ENCODE measurements at regions not wholly inside any gene's neighbourhood (a gene's known extent, or its start where the extent isn't known, plus 50 kb on each side); places are given as distances from the start of the nearest gene placed in this dataset.
A peak's percentile ranks its signal among the peaks of the same experiment; 100 is the strongest.

DNA sequence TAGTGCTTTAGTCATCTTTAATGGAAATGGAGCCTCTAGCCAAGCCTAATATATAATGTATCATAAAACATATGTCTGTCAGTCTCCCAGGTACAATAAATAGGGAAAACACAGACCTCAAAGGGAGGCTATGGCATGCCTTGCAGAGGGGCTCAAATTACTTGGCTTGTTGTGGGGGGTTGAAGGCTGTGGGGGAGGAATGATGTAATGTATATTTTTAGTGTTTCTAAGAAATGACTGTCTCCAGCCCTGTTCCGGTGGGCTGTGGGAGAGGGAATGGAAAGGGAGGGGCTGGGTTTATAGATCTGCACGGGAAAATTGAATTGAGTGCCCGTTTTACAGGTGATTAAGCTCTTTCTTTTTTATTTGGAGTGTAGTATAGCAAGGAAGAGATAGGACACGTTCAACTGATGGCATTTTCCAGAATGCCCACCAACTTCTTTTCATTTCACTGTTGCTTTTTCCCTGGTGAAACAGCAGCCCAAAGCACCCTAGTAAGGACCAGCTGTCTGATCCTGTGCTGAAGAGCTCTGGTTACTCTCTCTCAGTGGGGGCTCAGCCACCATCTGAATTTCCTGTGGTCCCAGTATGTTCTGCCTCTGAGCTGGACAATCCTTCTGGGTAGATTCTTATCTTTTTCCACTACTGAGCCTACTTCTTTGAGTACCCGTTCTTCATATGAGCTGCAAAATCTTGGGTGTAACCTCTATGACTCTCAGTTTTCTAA, 220.7 kb upstream of the CASK start:
- Mint-ChIP-seq H3K36me3 (peaks cover 9% of the 10 kb centered on the region), H3K27me3 (peaks cover 1 to 21% of the 10 kb centered on the region in 2 donors), H3K4me1 (no peaks in the 10 kb centered on the region), H3K27ac (no peak overlapping the region), H3K9me3 (peaks cover 7 to 9% (median 9%) of the 10 kb centered on the region in 3 donors), H3K4me3 (no peak overlapping the region)
- ATAC-seq (replicated peaks in 1 of 4) (no peak), DNase-seq (no peak)
- POLR2A ChIA-PET: no interaction called here
- no CpG with 5 or more reads among the region's 5 CpGs for WGBS (ENCODE audit: insufficient coverage)
- Histone ChIP-seq H3K27ac (ENCODE audit: low read length) (no peak overlapping the region), H3K27me3 (replicated peaks in 1 of 2; ENCODE audit: control insufficient read depth in 2 of 2, extremely low read depth in 1 of 2, insufficient read depth in 2 of 2, low read length in 1 of 2) (no peaks in the 10 kb centered on the region), H3K4me3 (ENCODE audit: control insufficient read depth in 1 of 2, extremely low read depth in 1 of 2, low read length in 1 of 2) (no peak overlapping the region), H3K9me3 (no peaks in the 10 kb centered on the region), H3K4me1 (ENCODE audit: control insufficient read depth in 1 of 2, extremely low read depth in 1 of 2, insufficient read depth in 2 of 2, low read length in 2 of 2) (no peaks in the 10 kb centered on the region), H3K36me3 (ENCODE audit: control insufficient read depth in 2 of 2, extremely low read depth in 1 of 2, insufficient read depth in 1 of 2, low read length in 1 of 2) (no peaks in the 10 kb centered on the region)
- CTCF ChIA-PET: no interaction called here

DNA sequence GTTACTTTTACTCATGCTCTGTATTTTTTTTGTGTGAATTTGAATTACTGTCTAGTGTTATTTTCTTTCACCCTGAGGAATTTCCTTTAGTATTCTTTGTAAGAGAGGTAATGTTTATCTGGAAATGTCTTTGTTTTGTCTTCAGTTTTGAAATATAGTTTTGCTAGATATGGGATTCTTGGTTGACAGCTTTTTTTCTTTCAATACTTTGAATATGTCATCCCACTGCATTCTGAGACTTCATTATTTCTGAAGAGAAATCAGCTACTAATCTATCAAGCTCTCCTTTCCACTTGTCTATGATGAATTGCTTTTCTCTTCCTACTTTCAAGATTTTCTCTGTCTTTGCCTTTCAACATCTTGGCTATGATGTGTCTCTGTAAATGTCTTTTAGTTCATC, 217.0 kb upstream of the CASK start:
- ATAC-seq (replicated peaks in 1 of 4) (no peak), DNase-seq (no peak)
- no peak overlapping the region for H3K4me3 ChIP-seq (ENCODE audit: control insufficient read depth in 1 of 2, extremely low read depth in 1 of 2, low read length in 1 of 2)
- no peak overlapping the region for H3K27ac Mint-ChIP-seq
- peaks cover 1 to 21% of the 10 kb centered on the region in 2 donors for H3K27me3 Mint-ChIP-seq
- POLR2A ChIA-PET: no interaction called here
- H3K4me1 Mint-ChIP-seq: no peaks in the 10 kb centered on the region
- CTCF ChIA-PET: no interaction called here
- peaks cover 15 to 23% (median 17%) of the 10 kb centered on the region in 3 donors for H3K9me3 Mint-ChIP-seq
- no peaks in the 10 kb centered on the region for H3K27me3 ChIP-seq (replicated peaks in 1 of 2; ENCODE audit: control insufficient read depth in 2 of 2, extremely low read depth in 1 of 2, insufficient read depth in 2 of 2, low read length in 1 of 2)
- H3K36me3 Mint-ChIP-seq: peaks cover 9% of the 10 kb centered on the region
- H3K9me3 ChIP-seq: no peaks in the 10 kb centered on the region
- H3K27ac ChIP-seq (ENCODE audit: low read length): no peak overlapping the region
- H3K36me3 ChIP-seq (ENCODE audit: control insufficient read depth in 2 of 2, extremely low read depth in 1 of 2, insufficient read depth in 1 of 2, low read length in 1 of 2): no peaks in the 10 kb centered on the region
- no peaks in the 10 kb centered on the region for H3K4me1 ChIP-seq (ENCODE audit: control insufficient read depth in 1 of 2, extremely low read depth in 1 of 2, insufficient read depth in 2 of 2, low read length in 2 of 2)
- no peak overlapping the region for H3K4me3 Mint-ChIP-seq

DNA sequence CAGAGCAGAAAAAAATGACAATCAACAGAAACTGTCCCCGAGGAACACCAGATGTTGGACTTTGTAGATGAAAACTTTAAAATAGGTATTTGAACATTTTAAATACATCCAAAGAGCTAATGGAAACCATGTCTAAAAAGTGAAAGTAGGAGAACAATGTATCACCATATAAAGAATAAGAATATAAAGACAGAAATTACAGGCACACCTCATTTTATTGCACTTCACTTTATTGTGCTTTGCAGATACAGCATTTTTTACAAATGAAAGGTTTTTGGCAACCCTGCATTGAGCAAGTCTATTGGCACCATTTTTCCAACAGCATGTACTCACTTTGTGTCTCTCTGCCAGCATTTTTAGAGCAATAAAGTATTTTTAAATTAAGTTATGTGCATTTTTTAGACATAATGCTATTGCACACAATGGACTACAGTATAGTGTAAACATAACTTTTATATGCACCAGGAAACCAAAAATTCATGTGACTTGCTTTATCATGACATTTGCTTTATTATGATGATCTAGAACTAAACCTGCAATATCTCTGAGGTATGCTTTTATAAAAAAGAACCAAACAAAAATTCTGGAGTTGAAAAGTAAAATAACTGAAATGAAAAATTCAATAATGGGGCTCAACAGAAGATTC, 212.4 kb upstream of the CASK start:
- peaks cover 11 to 19% (median 13%) of the 10 kb centered on the region in 3 donors for H3K9me3 Mint-ChIP-seq

DNA sequence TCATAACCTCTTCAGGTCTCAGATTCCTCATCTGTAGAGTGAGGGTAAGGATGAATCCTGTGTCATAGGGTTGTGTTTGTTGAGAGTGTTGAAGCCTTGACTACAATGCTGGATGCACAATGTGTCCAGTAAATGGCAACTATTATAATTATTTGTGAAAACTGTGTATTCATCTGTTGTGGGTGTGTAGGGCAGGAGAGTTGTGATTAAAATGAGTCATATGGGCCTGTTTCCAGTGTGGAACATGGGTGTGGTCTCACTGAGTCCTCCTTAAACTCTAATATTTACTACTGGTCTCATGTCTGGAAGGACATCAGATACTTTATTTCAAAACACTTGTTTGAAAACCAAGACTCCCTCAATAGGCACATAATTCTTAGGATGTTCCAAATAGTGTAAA, 208.5 kb upstream of the CASK start:
- peaks cover 0 to 8% (median 4%) of the 10 kb centered on the region in 3 donors for H3K9me3 Mint-ChIP-seq
- peaks cover 0 to 7% of the 10 kb centered on the region in 2 donors for H3K27me3 Mint-ChIP-seq
- Histone ChIP-seq H3K4me1 (ENCODE audit: control insufficient read depth in 1 of 2, extremely low read depth in 1 of 2, insufficient read depth in 2 of 2, low read length in 2 of 2) (peaks cover 0 to 7% of the 10 kb centered on the region in 2 experiments), H3K27me3 (replicated peaks in 1 of 2; ENCODE audit: control insufficient read depth in 2 of 2, extremely low read depth in 1 of 2, insufficient read depth in 2 of 2, low read length in 1 of 2) (no peaks in the 10 kb centered on the region), H3K36me3 (ENCODE audit: control insufficient read depth in 2 of 2, extremely low read depth in 1 of 2, insufficient read depth in 1 of 2, low read length in 1 of 2) (no peaks in the 10 kb centered on the region), H3K9me3 (no peaks in the 10 kb centered on the region), H3K27ac (ENCODE audit: low read length) (no peak overlapping the region), H3K4me3 (ENCODE audit: control insufficient read depth in 1 of 2, extremely low read depth in 1 of 2, low read length in 1 of 2) (no peak overlapping the region)
- POLR2A ChIA-PET: no interaction called here
- CTCF ChIA-PET: no interaction called here
- no peak overlapping the region for H3K4me3 Mint-ChIP-seq
- H3K4me1 Mint-ChIP-seq: peaks cover 33 to 49% (median 48%) of the 10 kb centered on the region in 3 donors
- DNase-seq (no peak), ATAC-seq (replicated peaks in 1 of 4) (no peak)
- no peaks in the 10 kb centered on the region for H3K36me3 Mint-ChIP-seq
- no peak overlapping the region for H3K27ac Mint-ChIP-seq

More for the DNA sequence above, 212.4 kb upstream of the CASK start:
- no CpG with 5 or more reads among the region's 1 CpG for WGBS (ENCODE audit: insufficient coverage)
- Mint-ChIP-seq H3K4me3 (no peak overlapping the region), H3K36me3 (peaks cover 3% of the 10 kb centered on the region), H3K27me3 (peaks cover 0 to 4% of the 10 kb centered on the region in 2 donors), H3K27ac (no peak overlapping the region), H3K4me1 (peaks cover 3 to 14% (median 12%) of the 10 kb centered on the region in 3 donors)
- Histone ChIP-seq H3K27ac (ENCODE audit: low read length) (no peak overlapping the region), H3K27me3 (replicated peaks in 1 of 2; ENCODE audit: control insufficient read depth in 2 of 2, extremely low read depth in 1 of 2, insufficient read depth in 2 of 2, low read length in 1 of 2) (no peaks in the 10 kb centered on the region), H3K4me1 (ENCODE audit: control insufficient read depth in 1 of 2, extremely low read depth in 1 of 2, insufficient read depth in 2 of 2, low read length in 2 of 2) (no peaks in the 10 kb centered on the region), H3K4me3 (ENCODE audit: control insufficient read depth in 1 of 2, extremely low read depth in 1 of 2, low read length in 1 of 2) (no peak overlapping the region), H3K9me3 (no peaks in the 10 kb centered on the region), H3K36me3 (ENCODE audit: control insufficient read depth in 2 of 2, extremely low read depth in 1 of 2, insufficient read depth in 1 of 2, low read length in 1 of 2) (no peaks in the 10 kb centered on the region)
- no peak for DNase-seq
- CTCF ChIA-PET: no interaction called here
- ATAC-seq (replicated peaks in 1 of 4): no peak
- POLR2A ChIA-PET: no interaction called here

DNA sequence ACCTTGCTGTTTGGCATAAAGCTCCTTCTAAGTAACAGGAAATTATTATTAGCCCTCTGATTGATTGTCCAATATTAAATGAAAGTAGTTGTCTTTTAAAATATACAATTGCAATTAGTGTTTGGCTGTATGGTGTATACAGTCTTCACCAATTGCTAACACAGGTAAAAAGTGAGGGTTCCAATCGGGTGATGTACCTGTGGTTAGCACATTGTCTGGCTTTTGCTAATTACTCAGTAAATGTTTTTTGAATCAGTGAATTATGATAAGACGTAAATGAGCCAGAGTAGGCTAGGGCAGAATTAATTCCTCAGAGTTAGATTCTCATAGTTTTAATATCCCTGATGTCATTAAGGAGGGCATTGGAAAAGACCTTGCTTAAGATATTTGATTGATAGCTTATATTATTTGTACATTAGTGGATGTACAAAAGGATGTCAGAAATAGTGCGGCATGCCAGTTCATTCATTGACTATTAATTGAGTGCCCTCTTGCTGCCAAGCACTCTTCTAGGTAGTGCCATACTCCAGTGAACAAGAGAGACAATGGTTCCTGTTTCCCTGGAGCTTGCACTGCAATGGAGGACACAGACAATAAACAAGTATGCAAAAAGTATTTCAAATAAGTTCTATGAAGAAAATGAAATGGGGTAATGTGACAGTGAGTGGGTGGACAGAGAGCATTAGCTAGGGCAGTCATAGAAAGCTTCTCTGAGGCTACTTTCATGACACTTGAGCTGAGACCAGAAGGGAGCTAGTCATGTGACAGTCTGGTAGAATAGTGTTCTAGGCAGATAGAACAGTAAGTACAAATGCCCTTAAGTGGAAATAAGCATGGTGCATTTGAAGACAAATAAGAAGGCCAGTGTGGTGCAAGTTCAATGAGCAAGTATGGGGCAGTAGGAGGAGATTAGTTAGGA, 205.9 kb upstream of the CASK start:
- no peak overlapping the region for H3K4me3 ChIP-seq (ENCODE audit: control insufficient read depth in 1 of 2, extremely low read depth in 1 of 2, low read length in 1 of 2)
- no peaks in the 10 kb centered on the region for H3K27me3 ChIP-seq (replicated peaks in 1 of 2; ENCODE audit: control insufficient read depth in 2 of 2, extremely low read depth in 1 of 2, insufficient read depth in 2 of 2, low read length in 1 of 2)
- Mint-ChIP-seq H3K4me3 (peak overlapping the region in 2 of 3 donors; percentile 1 to 3), H3K36me3 (no peaks in the 10 kb centered on the region), H3K4me1 (peaks cover 33 to 57% (median 48%) of the 10 kb centered on the region in 3 donors), H3K27me3 (peaks cover 0 to 7% of the 10 kb centered on the region in 2 donors), H3K27ac (peak overlapping the region; percentile 47 to 79), H3K9me3 (no peaks in the 10 kb centered on the region)
- peaks cover 0 to 7% of the 10 kb centered on the region in 2 experiments for H3K4me1 ChIP-seq (ENCODE audit: control insufficient read depth in 1 of 2, extremely low read depth in 1 of 2, insufficient read depth in 2 of 2, low read length in 2 of 2)
- H3K36me3 ChIP-seq (ENCODE audit: control insufficient read depth in 2 of 2, extremely low read depth in 1 of 2, insufficient read depth in 1 of 2, low read length in 1 of 2): no peaks in the 10 kb centered on the region
- no peaks in the 10 kb centered on the region for H3K9me3 ChIP-seq
- ChIA-PET CTCF (no interaction called here), POLR2A (interaction anchor here in 1 of 2 donors (0.6 kb wide), 1 partner anchor 857 kb away, joined by 3 read pairs; no protein-coding TSS in a partner anchor)
- no peak overlapping the region for H3K27ac ChIP-seq (ENCODE audit: low read length)
- WGBS (ENCODE audit: insufficient coverage): no CpG with 5 or more reads among the region's 3 CpGs
- ATAC-seq (replicated peaks in 1 of 4) (no peak), DNase-seq (no peak)

GRCh38 chrX:42128587-42128986, 205.2 kb upstream of the CASK start:
- H3K27me3 Mint-ChIP-seq: peaks cover 0 to 11% of the 10 kb centered on the region in 2 donors
- Histone ChIP-seq H3K36me3 (ENCODE audit: control insufficient read depth in 2 of 2, extremely low read depth in 1 of 2, insufficient read depth in 1 of 2, low read length in 1 of 2) (no peaks in the 10 kb centered on the region), H3K27ac (ENCODE audit: low read length) (peak overlapping the region; percentile 64), H3K9me3 (no peaks in the 10 kb centered on the region), H3K4me3 (ENCODE audit: control insufficient read depth in 1 of 2, extremely low read depth in 1 of 2, low read length in 1 of 2) (no peak overlapping the region), H3K27me3 (replicated peaks in 1 of 2; ENCODE audit: control insufficient read depth in 2 of 2, extremely low read depth in 1 of 2, insufficient read depth in 2 of 2, low read length in 1 of 2) (no peaks in the 10 kb centered on the region), H3K4me1 (ENCODE audit: control insufficient read depth in 1 of 2, extremely low read depth in 1 of 2, insufficient read depth in 2 of 2, low read length in 2 of 2) (peaks cover 0 to 7% of the 10 kb centered on the region in 2 experiments)
- H3K4me3 Mint-ChIP-seq: peak overlapping the region in 2 of 3 donors; percentile 1 to 3
- WGBS (ENCODE audit: insufficient coverage): 0% methylated on average over 1 of the region's 4 CpGs
- ATAC-seq (replicated peaks in 1 of 4) (peak in 1 of 4 experiments; percentile 35), DNase-seq (no peak)
- H3K9me3 Mint-ChIP-seq: no peaks in the 10 kb centered on the region
- ChIA-PET CTCF (no interaction called here), POLR2A (interaction anchor here in 1 of 2 donors (0.6 kb wide), 1 partner anchor 858 kb away, joined by 3 read pairs; no protein-coding TSS in a partner anchor)
- H3K36me3 Mint-ChIP-seq: no peaks in the 10 kb centered on the region
- H3K27ac Mint-ChIP-seq: peak overlapping the region; percentile 47 to 79
- peaks cover 33 to 56% (median 48%) of the 10 kb centered on the region in 3 donors for H3K4me1 Mint-ChIP-seq
